ENCODE measurements at regions not wholly inside any gene's neighbourhood (a gene's known extent, or its start where the extent isn't known, plus 50 kb on each side); places are given as distances from the start of the nearest gene placed in this dataset.
"Not testable (repeated sequence)": the region's sequence is repeated elsewhere in the genome, so short reads cannot be mapped to it uniquely, and the experiment has no call there.

GRCh38 chr1:71292203-71292602, 211.4 kb upstream of the ZRANB2 start:
- TF ChIP-seq CTCF (IDR thresholded peaks at IDR 0.05; ENCODE audit: borderline replicate concordance, insufficient read depth, low read depth, low read length): no peak
- H3K4me3 ChIP-seq (ENCODE audit: low read depth, low read length): no peak overlapping the region

- not testable (repeated sequence) for H3K4me3 ChIP-seq (ENCODE audit: low read depth, low read length)
Observed at GRCh38 chr1:71290506-71291237, 209.8 kb upstream of the ZRANB2 start.

- TF ChIP-seq CTCF (IDR thresholded peaks at IDR 0.05; ENCODE audit: borderline replicate concordance, insufficient read depth, low read depth, low read length): no peak
Observed at GRCh38 chr1:71285529-71285928, 204.7 kb upstream of the ZRANB2 start.

GRCh38 chr1:71276466-71276865, 195.6 kb upstream of the ZRANB2 start:
- no peak overlapping the region for H3K4me3 ChIP-seq (ENCODE audit: low read depth, low read length)
- TF ChIP-seq CTCF (IDR thresholded peaks at IDR 0.05; ENCODE audit: borderline replicate concordance, insufficient read depth, low read depth, low read length): no peak

More at GRCh38 chr1:71285529-71285928, 204.7 kb upstream of the ZRANB2 start:
- no peak overlapping the region for H3K4me3 ChIP-seq (ENCODE audit: low read depth, low read length)

- no peak for TF ChIP-seq CTCF (IDR thresholded peaks at IDR 0.05; ENCODE audit: borderline replicate concordance, insufficient read depth, low read depth, low read length)
- H3K4me3 ChIP-seq (ENCODE audit: low read depth, low read length): no peak overlapping the region
Observed at GRCh38 chr1:71273334-71273733, 192.5 kb upstream of the ZRANB2 start.

GRCh38 chr1:71270394-71270915, 189.6 kb upstream of the ZRANB2 start:
- H3K4me3 ChIP-seq (ENCODE audit: low read depth, low read length): no peak overlapping the region
- TF ChIP-seq CTCF (IDR thresholded peaks at IDR 0.05; ENCODE audit: borderline replicate concordance, insufficient read depth, low read depth, low read length): no peak

- no peak overlapping the region for H3K4me3 ChIP-seq (ENCODE audit: low read depth, low read length)
- no peak for TF ChIP-seq CTCF (IDR thresholded peaks at IDR 0.05; ENCODE audit: borderline replicate concordance, insufficient read depth, low read depth, low read length)
Observed at GRCh38 chr1:71269818-71270217, 189.0 kb upstream of the ZRANB2 start.

Measured in GM12875 (cell line).